Right forelimb (tissue), 1 donor: ENCODE measurements at regions not wholly inside any gene's neighbourhood (a gene's known extent, or its start where the extent isn't known, plus 50 kb on each side); places are given as distances from the start of the nearest gene placed in this dataset.
A peak's percentile ranks its signal among the peaks of the same experiment; 100 is the strongest.

Experiments used
- DNase-seq: peaks from one replicate; pipeline ENCODE4 v3.0.0-alpha.2; 2018

DNA sequence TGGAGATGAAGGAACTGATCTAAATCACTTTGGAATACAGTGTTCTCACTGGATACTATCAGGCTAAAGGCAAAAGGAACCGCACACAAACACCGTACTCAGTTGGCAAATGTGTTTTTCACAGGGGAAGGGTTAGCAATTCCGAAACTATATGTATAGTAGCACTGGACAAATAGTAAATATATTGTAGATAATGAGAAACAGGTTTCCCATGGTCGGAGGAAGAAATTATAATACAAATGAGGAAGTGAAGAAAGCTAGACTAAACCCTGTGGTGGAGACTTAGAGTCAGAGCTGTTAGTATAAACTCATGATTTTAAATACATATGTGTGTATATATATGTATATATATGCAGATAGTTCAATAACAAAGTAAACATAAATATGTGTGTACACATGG is 414.1 kb upstream of the SALL1 start:
- no peak for DNase-seq

DNA sequence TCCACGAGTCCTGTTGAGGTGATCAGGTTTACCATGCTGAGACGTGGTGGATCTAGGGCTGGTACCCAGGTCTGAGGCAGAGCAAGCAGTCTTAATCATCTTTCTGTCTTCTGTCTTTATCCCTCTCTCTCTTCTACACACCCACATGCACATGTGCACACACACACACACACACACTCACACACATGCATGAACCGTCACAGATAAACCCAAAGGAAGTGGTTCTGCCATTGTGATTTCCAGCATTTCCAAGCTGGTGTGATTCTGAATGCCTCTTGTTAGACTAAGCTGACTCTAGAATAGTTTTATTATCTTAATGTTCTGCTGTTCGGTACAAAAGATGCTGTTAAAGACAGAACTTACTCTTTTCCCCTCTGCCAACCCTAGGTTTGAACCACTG is 411.8 kb upstream of the SALL1 start:
- DNase-seq, result no peak

DNA sequence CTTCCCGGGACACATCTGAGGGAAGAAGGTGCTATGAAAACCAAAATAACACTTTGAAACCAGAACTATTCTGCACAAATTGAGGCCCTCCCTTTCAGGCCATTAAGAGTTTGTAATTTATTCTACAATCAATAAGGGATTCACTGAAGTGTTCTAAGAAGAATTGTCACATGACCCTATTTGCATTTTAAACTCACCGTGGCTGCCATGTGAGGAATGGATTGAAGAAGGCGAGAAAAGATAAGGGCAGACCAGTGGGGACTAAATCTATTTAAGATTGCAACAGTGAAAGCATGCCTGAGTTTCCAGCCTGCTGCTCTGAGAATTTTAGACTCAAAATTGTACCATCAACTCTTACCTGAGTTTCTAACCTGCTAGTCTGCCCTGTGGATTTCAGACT is 408.8 kb upstream of the SALL1 start:
- DNase-seq, result no peak

DNA sequence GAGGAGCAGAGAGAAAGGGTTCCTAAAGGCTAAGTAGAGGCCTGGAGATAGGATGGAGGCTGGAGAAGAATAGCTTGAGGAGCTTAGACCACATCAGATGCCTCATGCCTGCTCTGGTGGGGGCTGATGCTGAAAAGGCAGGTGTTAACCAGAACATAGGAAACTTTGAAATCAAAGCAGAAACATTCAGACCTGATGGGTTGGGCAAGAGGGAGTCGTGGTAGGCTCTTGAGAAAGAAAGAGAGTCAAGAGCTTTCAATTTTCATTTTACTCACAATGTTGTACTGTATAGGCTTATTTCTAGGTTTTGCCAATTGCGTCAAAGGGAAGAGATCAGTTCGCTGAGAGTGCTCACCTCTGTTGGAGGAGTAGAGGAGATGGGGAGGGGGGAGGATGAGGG is 406.6 kb upstream of the SALL1 start:
- no peak for DNase-seq

DNA sequence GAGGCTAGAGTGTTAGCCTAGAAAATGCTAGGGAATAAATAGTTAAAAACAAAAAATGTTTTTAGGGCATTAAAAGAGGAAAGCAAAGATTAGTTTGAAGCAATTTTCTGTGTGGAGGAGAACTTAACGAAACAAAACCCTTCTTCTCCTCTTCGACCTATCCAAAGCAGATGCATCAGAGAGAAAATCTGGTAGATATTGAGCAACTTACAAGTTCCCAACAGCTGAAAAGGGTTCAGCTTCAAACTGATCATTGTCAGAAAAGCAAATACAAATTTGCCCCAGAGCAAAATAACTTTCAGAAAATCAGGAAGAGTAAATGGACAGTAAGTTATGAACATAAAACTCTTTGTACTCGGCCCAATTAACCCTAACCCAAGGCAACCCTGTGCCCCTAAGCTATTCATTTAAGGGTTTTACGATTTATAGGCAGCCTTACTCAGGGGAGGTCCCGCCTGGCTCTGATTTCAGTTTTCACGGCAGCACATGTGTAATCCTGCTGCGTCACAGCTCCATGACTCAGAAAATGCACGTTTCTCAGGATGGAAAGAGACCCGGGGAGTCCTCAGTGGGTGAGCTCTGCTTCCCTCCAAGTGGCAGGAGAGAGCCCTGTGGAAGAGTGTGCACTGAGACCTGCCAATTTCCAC is 405.7 kb upstream of the SALL1 start:
- DNase-seq, result peak; percentile 67

DNA sequence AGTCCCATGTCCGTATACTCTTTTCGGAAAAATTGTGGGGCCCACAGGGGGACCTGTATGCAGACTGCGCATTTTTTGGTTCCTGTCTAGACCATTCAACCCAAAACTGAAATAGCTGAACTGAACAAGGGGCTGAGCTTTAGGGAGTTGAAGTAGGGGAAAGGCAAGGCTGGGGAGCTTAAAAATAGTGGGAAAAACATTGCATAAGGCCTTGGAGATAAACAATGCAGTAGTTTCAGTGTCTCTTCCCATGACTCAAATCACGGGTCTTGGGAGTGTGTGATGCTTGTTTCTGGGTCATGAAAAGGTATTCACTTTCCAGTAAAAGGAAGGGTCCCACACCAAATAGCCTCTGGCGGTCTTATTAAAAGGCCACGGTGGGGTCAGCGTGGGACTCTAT is 402.8 kb upstream of the SALL1 start:
- no peak for DNase-seq

DNA sequence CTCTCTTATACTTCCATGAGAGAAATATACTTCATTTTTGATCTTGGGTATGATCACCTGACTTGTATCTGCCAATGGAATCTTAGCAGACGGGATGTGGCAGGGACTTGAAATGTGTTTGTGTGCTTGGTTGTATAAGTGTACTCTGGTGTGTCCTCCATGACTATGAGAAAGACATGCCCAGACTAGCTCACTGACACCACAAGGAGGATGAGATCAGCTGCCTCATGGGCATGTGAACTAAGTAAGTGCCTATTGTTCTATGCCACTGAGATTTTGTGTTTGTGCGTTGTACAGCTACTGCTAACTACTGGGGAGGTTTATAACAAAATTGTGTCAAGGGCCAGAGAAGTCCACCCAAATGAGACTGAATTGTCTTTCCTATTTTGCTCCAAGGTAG is 402.2 kb upstream of the SALL1 start:
- no peak for DNase-seq

DNA sequence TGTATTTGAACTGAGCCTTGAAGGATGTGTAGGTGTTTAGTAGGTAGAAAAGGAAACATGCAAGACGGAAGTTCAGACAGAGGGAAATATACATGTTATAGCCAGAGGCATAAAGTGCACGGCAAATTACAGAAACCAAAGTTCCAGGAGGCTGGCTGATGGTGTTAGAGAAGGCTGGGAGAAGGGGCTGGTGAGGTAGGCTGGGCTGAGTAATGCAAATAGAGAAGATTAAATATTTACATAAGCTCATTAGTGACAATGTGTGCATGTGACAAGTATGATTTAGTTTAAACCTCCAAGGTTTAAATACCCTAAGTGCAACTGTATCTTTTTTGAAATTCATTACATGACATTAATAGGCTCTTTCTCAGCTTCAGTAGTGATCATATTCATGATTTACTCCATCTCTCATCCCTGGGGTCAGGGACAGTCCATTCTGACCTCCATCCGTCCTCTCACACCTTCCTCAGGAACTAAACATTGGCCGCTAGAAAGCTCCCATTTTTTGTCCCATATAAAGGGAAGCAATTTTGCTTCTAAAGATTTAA is 399.8 kb upstream of the SALL1 start:
- no peak for DNase-seq

DNA sequence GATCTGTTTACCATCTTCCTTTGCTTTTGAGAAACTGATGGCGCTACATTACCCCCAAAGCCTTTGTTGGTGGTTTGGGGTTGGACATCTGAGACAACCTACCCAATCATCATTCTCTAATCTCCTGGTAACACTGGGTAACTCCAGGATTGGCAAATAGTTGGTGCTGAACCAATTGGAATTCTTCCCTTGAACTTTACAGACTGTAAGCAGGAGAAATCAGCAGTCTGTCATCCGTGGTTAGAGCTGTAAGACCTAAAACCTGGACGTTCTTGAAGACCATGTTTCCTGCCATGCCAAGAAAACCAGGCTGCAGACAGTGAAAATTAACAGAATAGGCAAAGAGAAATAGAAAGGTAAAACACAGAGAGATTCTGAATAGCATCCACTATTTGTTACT is 398.8 kb upstream of the SALL1 start:
- no peak for DNase-seq

DNA sequence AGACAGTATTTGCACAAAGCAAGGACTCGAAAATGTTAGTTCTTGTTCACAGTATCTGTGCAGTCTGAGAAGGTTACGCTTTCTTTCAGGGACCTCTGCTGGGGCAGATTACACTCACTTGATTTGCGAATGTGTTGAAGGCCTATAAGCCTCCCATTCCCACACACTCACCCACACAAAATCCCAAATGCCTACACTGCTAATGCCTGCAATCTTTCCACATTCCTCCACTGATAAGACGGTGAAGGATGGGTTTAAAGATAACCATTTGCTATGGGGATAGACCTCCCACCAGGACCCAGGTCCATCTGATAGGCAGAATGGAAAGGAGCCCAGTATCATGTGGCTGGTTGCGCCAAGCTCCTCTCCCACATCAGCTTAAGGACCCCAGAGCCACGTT is 394.9 kb upstream of the SALL1 start:
- no peak for DNase-seq

DNA sequence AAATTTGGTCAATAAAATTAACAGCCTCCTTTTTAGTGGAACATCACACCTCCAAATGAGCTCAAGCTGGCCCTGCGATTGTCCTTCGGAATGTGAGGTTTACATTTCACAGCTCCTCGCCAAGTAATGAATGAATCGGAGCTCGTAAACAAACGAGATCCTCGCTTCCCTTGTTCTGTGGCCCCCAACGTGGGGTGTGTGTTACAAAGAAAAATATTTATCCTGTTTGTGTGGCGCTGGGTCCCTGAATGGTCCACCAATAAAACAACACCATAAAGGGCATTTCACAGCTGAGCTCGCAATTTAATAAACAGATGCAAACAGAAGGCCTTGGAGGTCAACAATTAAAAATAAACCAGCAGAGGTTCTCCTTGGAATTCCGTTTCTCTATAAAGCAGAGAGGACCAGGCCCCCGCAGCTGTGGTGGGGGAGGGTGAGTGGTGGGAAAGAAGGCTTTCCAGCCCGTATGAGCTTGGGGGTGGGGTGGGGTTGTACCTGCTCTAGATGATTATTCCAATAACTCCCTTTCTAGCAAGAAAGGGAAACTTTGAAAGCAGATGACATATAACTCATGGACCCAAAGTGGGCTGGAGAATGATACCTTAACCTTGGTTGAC is 393.9 kb upstream of the SALL1 start:
- no peak for DNase-seq

DNA sequence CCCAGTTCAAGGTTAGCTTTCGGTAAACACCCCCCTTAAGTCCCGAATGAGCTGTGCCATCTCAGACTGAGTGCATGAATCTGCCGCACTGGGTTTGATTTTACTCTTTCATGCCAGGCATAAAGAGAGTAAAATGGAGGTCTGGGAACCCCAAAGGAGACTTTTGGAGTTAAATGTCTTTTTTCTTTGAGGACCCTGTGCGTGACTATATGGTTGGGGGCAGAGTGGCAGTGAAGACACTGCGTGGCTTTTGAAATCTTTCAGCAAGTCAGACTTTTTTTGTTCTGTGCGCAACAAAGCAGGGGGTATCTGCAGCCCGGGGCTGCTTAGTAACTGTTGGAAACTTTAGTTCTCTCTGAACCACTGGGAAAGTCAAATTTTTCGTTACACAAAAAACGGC is 392.9 kb upstream of the SALL1 start:
- no peak for DNase-seq

DNA sequence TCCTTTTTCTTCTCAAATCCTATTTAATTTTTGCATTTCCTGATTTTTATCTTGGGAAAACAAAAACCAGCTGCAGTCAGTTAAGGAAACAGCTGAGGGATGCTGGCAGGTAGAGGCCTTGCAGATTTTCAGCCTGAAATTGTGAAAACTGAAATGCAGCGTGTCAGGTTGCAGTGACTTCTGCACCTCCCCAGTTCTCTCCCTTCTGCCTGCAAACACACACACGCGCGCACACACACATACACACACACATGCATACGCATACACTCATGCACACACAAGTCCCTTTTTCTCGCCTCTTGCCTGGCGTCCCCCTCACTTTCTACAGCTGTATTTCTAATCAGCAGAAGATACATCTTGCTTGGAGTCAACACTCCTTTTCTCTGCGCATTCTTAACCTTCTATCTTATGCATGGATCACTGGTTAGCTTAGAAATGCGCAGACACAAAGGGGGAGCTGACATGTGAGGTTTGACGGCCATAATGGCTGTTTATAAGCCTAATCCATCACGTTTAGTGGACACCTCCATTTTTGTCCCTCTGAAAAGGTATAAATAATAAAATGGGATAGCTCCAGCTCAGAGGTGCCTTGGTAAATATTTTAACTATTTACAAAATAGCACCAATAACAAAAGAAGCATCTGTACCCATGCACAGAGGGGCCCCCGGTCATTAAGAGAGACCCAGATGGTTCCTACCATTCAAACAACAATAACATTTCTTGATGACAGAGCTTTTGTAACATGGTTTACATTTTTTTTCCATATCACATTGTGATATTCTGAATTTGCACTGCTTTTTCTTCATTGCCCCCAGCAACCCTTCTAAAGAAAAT is 392.1 kb upstream of the SALL1 start:
- DNase-seq, result peak; percentile 74

DNA sequence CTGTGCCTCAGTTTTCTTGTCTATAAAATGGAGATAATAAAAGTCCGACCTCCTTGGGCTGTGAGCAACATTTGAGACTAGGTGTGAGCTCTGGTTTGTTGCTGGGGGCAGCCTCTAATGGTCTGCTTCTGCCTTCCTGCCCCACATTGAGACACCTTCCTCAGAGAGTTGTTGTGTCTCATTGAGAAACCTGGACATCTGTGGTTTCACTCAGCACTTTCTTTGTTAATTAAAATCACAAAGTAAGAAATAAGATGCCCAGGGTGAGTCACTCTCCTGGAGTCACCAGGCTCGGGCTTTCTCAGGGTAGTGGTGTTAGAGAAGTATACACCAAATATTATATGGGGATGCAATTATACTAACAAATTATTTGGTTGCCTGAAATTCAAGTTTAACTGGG is 389.2 kb upstream of the SALL1 start:
- no peak for DNase-seq

DNA sequence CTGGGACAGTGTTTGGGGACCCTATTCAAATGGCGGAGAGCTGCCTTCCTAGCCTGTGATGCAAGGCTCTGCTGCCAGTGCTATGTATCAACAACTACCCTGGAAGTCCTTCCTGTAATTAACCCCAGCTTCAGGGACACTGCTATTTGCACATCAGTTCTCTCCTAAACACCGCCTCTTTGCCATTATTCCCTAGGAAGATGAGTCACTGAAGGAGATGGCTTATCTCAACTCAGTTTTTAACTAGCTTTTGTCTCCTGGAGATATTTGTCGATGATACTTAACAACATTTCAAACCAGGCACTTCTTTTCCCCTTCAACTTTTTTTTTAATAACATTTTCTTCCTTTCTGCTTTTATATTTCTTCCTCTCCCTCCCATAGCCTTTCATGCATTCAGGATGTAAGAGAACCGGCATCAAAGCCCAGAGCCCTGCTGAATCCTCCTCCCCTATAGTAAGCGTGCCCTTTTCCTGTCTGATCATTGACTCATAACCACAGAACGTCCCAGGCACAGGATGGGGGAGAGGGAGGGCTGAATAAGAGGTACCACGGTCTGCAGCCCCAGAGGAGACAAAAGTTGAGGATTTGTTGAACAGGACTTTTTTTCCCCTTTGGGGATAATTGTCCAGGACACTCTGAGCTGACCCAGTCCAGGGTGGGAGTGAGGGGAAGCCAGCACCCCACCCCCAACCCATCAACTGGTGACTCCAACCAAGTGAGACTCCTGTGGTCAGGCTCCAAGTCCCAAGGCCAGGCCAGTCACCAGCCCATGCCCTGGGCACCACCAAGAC is 387.8 kb upstream of the SALL1 start:
- DNase-seq, result no peak

DNA sequence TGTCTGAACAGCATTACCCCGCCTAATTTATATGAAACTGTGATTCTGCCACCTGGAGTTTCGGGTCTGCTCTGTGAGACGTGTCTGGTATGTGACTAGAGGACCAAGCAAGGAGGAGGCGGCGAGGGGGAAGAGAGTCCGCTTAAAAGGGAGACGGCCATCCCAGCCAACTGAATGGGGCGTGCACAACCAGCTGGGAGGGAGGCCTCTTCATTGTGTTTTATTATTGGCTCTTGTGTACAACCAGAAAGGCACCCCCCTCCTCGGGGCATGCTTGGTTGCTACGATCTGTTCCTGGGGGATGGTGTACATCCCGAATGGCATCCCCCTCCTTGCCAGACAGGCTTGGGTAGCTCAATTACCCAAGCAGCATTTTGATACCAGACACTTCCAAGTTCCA is 384.5 kb upstream of the SALL1 start:
- DNase-seq, result no peak

DNA sequence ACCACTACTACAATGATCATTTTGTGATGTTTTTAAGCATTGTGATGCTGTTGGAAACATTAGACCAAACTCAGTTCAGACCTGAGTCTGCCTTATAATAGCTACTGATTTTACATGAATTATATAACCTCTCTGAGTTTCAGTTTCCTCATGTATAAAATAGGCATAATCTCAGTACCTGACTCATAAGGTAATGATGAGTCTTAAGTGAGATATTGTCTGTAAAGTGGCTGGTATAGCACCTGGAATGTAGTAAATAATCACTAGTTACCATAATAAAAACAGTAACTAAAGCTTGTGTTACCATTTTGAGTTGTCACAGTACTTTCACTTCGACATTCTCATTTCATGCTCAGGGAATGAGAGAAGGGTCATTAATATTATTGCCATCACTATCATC is 381.5 kb upstream of the SALL1 start:
- DNase-seq, result no peak

DNA sequence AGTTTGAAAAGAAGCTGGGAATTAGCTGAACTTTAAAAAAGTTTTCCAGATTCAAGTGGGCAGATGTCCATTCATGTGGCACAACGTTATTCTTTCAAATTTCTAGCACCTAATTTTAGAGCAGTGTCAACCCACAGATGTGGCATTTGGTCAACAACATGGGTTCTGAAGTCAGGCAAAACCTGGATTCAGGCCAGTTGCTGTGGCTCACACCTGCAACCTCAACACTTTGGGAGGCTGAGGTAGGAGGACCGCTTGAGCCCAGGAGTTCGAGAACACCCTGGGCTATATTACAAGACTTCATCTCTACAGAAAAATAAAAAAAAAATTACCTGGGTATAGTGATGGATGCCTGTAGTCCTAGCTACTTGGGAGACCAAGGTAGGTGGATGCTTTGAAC is 380.2 kb upstream of the SALL1 start:
- no peak for DNase-seq

DNA sequence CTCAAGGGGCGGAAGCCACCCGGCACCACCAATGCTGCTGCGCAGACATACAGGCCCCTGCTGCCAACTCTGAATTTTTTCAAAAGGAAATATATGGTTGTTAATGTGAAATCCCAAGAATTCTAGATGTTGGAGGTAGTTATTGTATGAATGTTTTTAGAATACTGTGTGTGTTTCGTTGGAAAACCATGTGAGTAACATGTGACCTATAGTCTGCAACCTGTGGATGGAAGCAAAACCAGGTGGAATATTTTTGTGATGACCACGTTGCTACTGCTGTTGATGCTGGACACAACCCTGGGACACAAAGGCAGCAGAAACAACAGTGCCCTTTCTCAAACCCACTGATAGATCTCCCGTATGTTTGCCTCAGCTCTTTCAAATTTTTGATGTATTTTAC is 376.3 kb upstream of the SALL1 start:
- DNase-seq, result no peak

DNA sequence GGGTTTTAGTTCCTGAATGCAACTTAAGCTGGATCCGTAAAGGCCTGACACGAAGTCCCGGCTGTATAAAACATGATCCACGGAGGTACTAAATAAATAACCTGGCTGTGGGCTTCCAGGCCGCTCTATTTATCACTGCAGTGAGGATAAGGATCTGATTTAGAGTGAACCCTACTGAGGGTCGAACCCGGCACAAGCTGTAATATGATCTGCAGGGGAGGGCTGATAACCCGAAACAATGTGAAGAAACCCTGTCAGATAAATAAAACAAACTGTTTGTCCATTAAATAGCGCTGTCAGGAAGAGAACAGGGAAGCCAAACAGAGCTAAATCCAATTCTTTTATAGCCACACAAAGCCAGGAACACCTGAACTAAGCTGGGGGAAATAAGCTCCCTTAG is 375.6 kb upstream of the SALL1 start:
- no peak for DNase-seq

DNA sequence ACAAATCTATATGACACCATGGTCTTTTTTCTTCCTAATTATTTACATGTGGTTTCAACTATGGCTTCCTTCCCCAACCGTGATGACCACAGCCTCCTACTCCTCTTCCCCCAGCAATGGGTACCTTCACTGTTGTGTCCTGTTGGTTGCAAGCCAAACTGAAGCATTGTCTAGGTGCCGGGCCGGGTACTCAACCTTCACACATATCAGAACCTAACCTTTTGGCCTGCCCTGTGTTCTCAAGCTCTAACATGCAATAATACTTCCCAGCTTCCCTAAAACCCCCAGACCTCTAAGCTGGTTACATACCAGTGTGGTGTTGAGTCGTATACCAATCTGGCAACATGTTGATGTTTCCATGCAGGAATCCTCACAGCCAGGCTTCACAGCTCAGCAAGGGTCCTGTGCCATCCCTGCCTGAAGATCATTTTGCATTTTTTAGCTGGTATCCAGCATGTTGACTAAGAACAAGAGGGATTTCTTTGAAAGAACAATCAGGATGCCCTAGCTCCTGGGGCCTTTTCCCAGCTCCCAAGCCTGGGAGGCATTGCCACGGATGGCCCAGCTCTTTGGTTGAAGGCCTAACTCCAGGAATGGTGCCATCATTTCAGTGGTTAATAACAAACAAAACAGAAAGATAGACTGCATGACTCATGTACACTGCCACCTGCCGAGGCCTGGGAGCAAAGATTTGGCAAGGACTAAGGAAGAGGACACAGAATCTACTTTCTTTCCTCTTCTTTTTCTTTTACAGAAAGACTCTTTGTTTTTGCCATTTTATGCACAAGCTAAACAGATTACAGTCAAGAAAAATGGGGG is 373.7 kb upstream of the SALL1 start:
- no peak for DNase-seq

DNA sequence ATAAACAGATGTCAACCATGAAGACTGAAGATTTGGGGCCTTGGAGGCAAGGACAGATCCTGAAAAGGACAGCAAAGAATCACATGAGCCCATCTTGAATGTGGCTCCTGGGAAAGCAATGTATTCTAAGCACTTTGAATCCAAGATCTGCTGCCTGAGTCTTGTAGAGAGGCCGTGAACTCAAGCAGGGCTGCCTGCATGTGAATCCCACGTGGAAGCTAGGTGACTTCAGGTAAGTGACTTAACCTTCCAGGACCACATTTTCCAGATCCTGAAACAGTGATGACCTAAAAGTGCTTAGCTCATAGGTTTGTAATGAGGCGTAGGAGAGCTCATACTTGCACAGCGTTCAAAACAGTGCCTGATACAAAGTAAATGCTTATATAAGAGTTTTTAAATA is 373.0 kb upstream of the SALL1 start:
- no peak for DNase-seq
